Panc1 (cell line): ENCODE measurements at regions not wholly inside any gene's neighbourhood (a gene's known extent, or its start where the extent isn't known, plus 50 kb on each side); places are given as distances from the start of the nearest gene placed in this dataset.

Experiments
- ATAC-seq: fragments of 200-7000 bp; cut with Tn5 transposase; 2 replicates; pipeline ENCODE4 v1.9.1; 2020; ENCODE audit warnings: mild to moderate bottlenecking, moderate library complexity
- BruUV-seq: library from RNA; stranded (reverse); fragments of 400-500 nt; replicated peaks from 2 replicates; lab custom pipeline; 2021; lab: Mats Ljungman, UMichigan
- CTCF ChIA-PET: fragments of 300-600 bp; sonication (Branson Sonifier 250); formaldehyde crosslinking; loops from one replicate; lab custom pipeline; 2022; ENCODE audit warnings: antibody characterized with exemption; lab: Charles Lee
- POLR2A ChIA-PET: fragments of 300-600 bp; sonication (Branson Sonifier 250); formaldehyde crosslinking; loops from one replicate; lab custom pipeline; 2022; ENCODE audit warnings: antibody characterized with exemption; lab: Charles Lee
- DNase-seq: peaks from one replicate; pipeline ENCODE4 v3.0.0-alpha.2; 2010; ENCODE audit warnings: low read depth, low spot score
- H3K27ac ChIP-seq: 2 replicates; pipeline ENCODE4 v1.5.1; 2011; ENCODE audit warnings: mild to moderate bottlenecking, low read length, inconsistent platforms
- H3K27me3 ChIP-seq: fragments of 200-500 bp; sonication (Bioruptor generic); 2 replicates; pipeline ENCODE4 v1.6.0; 2014; ENCODE audit warnings: low read length, inconsistent platforms; ENCODE audit not compliant: control insufficient read depth, insufficient read depth
- H3K36me3 ChIP-seq: fragments of 200-500 bp; sonication (Bioruptor generic); 2 replicates; pipeline ENCODE4 v1.5.1; 2014; ENCODE audit warnings: inconsistent platforms, mild to moderate bottlenecking, low read length, moderate library complexity; ENCODE audit not compliant: control insufficient read depth, insufficient read depth
- H3K4me1 ChIP-seq: 2 replicates; pipeline ENCODE4 v1.5.1; 2011; ENCODE audit warnings: inconsistent platforms, mild to moderate bottlenecking, low read length, moderate library complexity; ENCODE audit not compliant: control insufficient read depth, insufficient read depth
- H3K4me3 ChIP-seq, 2 experiments: 2 replicates each; pipeline ENCODE4 v1.5.1; 2011 to 2012; ENCODE audit warnings: low read depth in 2 of 2, low read length in 2 of 2, mild to moderate bottlenecking in 2 of 2, inconsistent platforms in 1 of 2, moderate library complexity in 1 of 2
- H3K9me3 ChIP-seq: fragments of 200-500 bp; sonication (Bioruptor generic); 2 replicates; pipeline ENCODE4 v1.5.1; 2014; ENCODE audit warnings: low read depth, mild to moderate bottlenecking, inconsistent platforms, low read length, moderate library complexity; ENCODE audit not compliant: control insufficient read depth, insufficient read depth
- POLR2AphosphoS5 ChIP-seq: IDR thresholded peaks from 2 replicates; pipeline ENCODE4 v1.6.1; 2012; ENCODE audit warnings: mild to moderate bottlenecking, low read depth, low read length, moderate library complexity
- SIN3A ChIP-seq: IDR thresholded peaks from 2 replicates; pipeline ENCODE4 v1.6.1; 2012; ENCODE audit warnings: low read depth, mild to moderate bottlenecking, low read length, moderate library complexity, borderline replicate concordance; ENCODE audit not compliant: insufficient read depth
- TCF7L2 ChIP-seq: IDR thresholded peaks from 2 replicates; pipeline ENCODE4 v1.6.1; 2011; ENCODE audit warnings: mild to moderate bottlenecking, low read depth, low read length, inconsistent platforms
- in situ Hi-C: cut with HindIII; loops from 2 replicates; pipeline ENCODE4 v1.10.0; 2016; ENCODE audit warnings: low sequenced_read_pairs, low pct_unique_long_range_greater_than_20kb
- intact Hi-C: fragments of 100-400 bp; cut with micrococcal nuclease; formaldehyde crosslinking; loops from one replicate; pipeline ENCODE4 v1.10.0; 2022; ENCODE audit not compliant: unreplicated experiment
- TF ChIP-seq, protein P1 (sequence below): fragments of 450-650 bp; IDR thresholded peaks from 2 replicates; pipeline ENCODE4 v1.5.1; 2017; ENCODE audit warnings: mild to moderate bottlenecking
- TF ChIP-seq, protein P2 (sequence below), 2 experiments: IDR thresholded peaks; 2 replicates each; pipeline ENCODE4 v1.6.1; 2011 to 2012; ENCODE audit warnings: low read depth in 2 of 2, control low read depth in 1 of 2, low read length in 1 of 2, mild to moderate bottlenecking in 1 of 2, moderate library complexity in 1 of 2; ENCODE audit not compliant: insufficient read depth in 1 of 2

DNA sequence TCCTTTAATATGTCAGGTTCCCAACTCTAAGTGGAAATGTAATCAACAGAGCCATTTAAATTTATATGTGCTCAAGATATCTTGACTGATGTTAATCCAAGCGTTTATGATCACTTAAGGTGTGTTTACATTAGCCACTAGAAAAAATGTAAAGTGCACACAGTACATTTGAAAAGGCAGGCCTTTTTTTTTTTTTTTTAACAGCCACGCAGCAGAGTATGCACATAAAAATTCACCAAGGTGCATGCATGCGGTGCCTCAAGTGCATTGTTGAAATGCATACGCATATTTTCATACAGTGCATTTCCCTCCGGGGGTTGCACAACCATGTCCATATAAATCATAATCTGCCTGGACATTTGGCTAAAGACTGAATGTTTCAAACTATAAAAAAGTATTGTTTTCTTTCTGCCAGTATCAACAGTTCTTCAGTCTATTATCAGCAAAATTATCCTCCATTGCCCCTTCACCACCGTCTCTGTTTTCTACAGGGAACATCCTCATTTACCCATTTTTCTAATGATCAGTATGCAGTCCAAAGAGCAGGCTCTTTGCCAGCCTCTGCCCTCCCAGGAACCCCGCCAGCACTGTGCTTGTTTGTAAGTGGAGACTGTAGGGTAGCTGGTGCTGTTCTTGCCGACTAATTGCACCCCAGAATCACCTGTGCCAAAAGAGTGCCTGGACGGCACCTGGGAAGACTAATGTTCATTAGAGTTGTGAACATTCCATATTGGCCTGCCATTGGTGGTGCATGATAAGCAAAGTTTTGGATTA, 611.2 kb upstream of the CFAP20DC start:
- CTCF ChIA-PET, result no interaction called here
- H3K27me3 ChIP-seq, result no peaks in the 10 kb centered on the region
- no TSS peak for BruUV-seq
- TF ChIP-seq, protein P1, sequence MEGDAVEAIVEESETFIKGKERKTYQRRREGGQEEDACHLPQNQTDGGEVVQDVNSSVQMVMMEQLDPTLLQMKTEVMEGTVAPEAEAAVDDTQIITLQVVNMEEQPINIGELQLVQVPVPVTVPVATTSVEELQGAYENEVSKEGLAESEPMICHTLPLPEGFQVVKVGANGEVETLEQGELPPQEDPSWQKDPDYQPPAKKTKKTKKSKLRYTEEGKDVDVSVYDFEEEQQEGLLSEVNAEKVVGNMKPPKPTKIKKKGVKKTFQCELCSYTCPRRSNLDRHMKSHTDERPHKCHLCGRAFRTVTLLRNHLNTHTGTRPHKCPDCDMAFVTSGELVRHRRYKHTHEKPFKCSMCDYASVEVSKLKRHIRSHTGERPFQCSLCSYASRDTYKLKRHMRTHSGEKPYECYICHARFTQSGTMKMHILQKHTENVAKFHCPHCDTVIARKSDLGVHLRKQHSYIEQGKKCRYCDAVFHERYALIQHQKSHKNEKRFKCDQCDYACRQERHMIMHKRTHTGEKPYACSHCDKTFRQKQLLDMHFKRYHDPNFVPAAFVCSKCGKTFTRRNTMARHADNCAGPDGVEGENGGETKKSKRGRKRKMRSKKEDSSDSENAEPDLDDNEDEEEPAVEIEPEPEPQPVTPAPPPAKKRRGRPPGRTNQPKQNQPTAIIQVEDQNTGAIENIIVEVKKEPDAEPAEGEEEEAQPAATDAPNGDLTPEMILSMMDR, result no peak
- TF ChIP-seq SIN3A (no peak), POLR2AphosphoS5 (no peak), TCF7L2 (no peak)
- TF ChIP-seq, protein P2, sequence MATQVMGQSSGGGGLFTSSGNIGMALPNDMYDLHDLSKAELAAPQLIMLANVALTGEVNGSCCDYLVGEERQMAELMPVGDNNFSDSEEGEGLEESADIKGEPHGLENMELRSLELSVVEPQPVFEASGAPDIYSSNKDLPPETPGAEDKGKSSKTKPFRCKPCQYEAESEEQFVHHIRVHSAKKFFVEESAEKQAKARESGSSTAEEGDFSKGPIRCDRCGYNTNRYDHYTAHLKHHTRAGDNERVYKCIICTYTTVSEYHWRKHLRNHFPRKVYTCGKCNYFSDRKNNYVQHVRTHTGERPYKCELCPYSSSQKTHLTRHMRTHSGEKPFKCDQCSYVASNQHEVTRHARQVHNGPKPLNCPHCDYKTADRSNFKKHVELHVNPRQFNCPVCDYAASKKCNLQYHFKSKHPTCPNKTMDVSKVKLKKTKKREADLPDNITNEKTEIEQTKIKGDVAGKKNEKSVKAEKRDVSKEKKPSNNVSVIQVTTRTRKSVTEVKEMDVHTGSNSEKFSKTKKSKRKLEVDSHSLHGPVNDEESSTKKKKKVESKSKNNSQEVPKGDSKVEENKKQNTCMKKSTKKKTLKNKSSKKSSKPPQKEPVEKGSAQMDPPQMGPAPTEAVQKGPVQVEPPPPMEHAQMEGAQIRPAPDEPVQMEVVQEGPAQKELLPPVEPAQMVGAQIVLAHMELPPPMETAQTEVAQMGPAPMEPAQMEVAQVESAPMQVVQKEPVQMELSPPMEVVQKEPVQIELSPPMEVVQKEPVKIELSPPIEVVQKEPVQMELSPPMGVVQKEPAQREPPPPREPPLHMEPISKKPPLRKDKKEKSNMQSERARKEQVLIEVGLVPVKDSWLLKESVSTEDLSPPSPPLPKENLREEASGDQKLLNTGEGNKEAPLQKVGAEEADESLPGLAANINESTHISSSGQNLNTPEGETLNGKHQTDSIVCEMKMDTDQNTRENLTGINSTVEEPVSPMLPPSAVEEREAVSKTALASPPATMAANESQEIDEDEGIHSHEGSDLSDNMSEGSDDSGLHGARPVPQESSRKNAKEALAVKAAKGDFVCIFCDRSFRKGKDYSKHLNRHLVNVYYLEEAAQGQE (IDR thresholded peaks at IDR 0.05; ENCODE audit: insufficient read depth in 1 of 2, low read depth in 2 of 2, low read length in 1 of 2), result no peak
- POLR2A ChIA-PET, result no interaction called here
- no peaks in the 10 kb centered on the region for H3K36me3 ChIP-seq
- ATAC-seq (no peak), DNase-seq (no peak)
- intact Hi-C loops, result no loop called here
- H3K4me3 ChIP-seq, result no peak overlapping the region
- H3K27ac ChIP-seq, result no peak overlapping the region
- no peaks in the 10 kb centered on the region for H3K9me3 ChIP-seq
- H3K4me1 ChIP-seq, result no peaks in the 10 kb centered on the region
- in situ Hi-C loops, result no loop called here

DNA sequence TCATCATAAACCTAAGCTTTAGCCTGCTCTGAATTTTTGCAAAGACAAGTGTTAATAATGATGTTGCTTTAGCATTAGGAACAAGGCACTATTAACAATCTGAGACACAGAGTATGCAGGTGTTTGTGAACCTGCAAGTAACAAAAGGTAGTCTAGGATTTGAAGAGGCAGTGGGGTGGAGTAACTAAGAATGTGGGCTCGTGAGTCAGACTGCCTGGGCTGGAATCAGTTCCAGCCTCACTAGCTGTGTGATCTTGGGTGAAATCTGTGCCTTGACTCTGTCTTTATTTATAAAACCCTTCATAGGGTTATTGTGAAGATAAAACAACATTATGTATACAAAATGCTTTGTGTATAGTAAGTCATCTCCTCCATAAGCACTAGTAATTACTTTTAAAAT, 610.6 kb upstream of the CFAP20DC start:
- DNase-seq (no peak), ATAC-seq (no peak)
- POLR2A ChIA-PET, result no interaction called here
- no peak overlapping the region for H3K4me3 ChIP-seq
- no peak overlapping the region for H3K27ac ChIP-seq
- no peaks in the 10 kb centered on the region for H3K27me3 ChIP-seq
- no TSS peak for BruUV-seq
- CTCF ChIA-PET, result no interaction called here
- H3K9me3 ChIP-seq, result no peaks in the 10 kb centered on the region
- H3K36me3 ChIP-seq, result no peaks in the 10 kb centered on the region
- in situ Hi-C loops, result no loop called here
- no peaks in the 10 kb centered on the region for H3K4me1 ChIP-seq
- no peak for TF ChIP-seq POLR2AphosphoS5
- no peak for TF ChIP-seq SIN3A
- TF ChIP-seq, protein P1, result no peak
- TF ChIP-seq TCF7L2, result no peak
- TF ChIP-seq, protein P2 (IDR thresholded peaks at IDR 0.05; ENCODE audit: insufficient read depth in 1 of 2, low read depth in 2 of 2, low read length in 1 of 2), result no peak
- intact Hi-C loops, result no loop called here
